ENCODE measurements at regions not wholly inside any gene's neighbourhood (a gene's known extent, or its start where the extent isn't known, plus 50 kb on each side); places are given as distances from the start of the nearest gene placed in this dataset.

GRCh38 chr2:18503376-18504228, 56.9 kb downstream of the RDH14 start:
- DNase-seq (ENCODE audit: low read depth in 2 of 2) = no peak

GRCh38 chr2:18502142-18502541, 58.3 kb downstream of the RDH14 start:
- no peak for DNase-seq (ENCODE audit: low read depth in 2 of 2)

- no peak for DNase-seq (ENCODE audit: low read depth in 2 of 2)
These were observed 58.7 kb downstream of the RDH14 start for GRCh38 chr2:18501729-18502128.

- no peak for DNase-seq (ENCODE audit: low read depth in 2 of 2)
These were observed 59.3 kb downstream of the RDH14 start for GRCh38 chr2:18501156-18501555.

- DNase-seq (ENCODE audit: low read depth in 2 of 2) = no peak
These were observed 60.1 kb downstream of the RDH14 start for GRCh38 chr2:18500333-18500732.

DNA sequence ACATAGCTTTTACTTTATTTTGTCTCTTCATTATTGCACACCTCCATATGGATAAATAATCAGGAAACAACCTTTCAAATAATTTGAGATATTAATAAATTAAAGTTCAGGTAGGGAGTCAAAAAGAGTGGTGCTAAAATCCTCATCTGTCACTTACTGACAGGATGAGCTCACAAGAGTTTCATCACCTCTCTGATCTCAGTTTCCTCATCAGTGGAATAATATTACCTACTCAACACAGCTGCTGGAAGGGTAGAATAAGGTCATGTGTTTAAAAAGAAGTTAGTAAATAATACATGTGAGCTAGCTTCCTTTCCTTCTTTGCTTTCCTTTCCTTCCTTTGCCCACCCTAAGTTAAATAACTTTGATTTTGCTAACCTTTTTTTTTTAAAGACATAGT, 61.9 kb downstream of the RDH14 start:
- no peak for DNase-seq (ENCODE audit: low read depth in 2 of 2)

DNA sequence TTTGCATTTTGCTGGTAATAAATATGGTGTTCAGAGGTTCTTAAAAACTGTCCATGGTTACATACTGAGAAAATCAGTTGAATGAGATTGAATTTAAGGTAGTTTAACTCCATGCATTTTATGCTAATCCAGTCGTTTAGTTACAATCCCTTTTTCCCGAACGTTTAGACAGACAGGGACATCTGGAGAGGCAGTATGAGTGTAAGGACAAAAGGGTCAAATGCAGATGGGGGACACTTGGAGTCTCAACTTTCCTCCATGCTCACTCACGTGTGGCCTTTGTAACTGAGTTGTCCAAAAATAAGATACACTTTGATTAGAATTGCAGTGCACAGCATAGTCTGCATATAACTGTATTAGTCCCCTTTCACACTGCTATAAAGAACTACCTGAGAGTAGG, 63.9 kb downstream of the RDH14 start:
- no peak for DNase-seq (ENCODE audit: low read depth in 2 of 2)

GRCh38 chr2:18495058-18495457, 65.4 kb downstream of the RDH14 start:
- DNase-seq (ENCODE audit: low read depth in 2 of 2) = no peak

- no peak for DNase-seq (ENCODE audit: low read depth in 2 of 2)
These were observed 67.7 kb downstream of the RDH14 start for GRCh38 chr2:18492721-18493120.

GRCh38 chr2:18491577-18491976, 68.9 kb downstream of the RDH14 start:
- DNase-seq (ENCODE audit: low read depth in 2 of 2) = no peak

DNA sequence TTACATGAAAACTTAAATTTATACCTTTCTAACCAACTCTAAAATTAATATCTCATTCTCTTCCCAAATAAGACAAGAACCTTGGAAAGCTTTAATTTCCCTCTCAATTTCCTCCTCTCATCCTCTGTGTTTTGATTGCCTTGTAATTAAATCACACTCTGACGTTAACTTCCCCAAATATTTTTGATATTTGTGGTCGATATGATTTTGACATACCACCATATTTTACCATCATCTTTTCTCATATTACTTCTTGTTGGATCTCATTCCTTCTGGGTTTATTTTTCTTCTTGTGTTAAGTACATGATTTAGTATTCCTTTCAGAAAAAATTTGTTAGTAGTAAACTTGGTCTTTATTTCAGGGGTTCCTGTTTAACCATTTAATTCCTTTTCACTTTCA, 69.6 kb downstream of the RDH14 start:
- no peak for DNase-seq (ENCODE audit: low read depth in 2 of 2)

GRCh38 chr2:18487106-18487913, 73.1 kb downstream of the RDH14 start:
- DNase-seq (ENCODE audit: low read depth in 2 of 2) = no peak

- no peak for DNase-seq (ENCODE audit: low read depth in 2 of 2)
These were observed 75.8 kb downstream of the RDH14 start for GRCh38 chr2:18484625-18485024.

DNA sequence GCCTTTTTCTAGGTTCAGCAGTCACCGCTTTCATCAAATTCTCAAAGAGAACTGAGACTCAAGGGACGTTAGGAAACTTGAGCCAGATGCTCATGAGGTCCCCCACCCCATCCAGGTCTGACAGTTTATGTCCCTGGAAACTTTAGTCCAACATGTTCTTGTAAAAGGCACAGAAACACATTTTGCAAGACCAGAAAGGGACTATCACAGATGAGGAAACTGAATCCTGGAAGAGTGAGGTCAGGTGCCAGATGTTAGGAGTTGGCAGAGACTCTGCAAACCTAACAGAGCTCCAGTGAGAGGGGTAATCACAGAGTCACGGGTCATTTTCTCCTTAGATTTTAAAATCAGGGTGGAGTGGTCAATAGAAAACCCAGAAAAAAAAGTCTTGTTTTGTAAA, 76.6 kb downstream of the RDH14 start:
- DNase-seq (ENCODE audit: low read depth in 2 of 2) = no peak

- no peak for DNase-seq (ENCODE audit: low read depth in 2 of 2)
These were observed 77.8 kb downstream of the RDH14 start for GRCh38 chr2:18482666-18483065.

- DNase-seq (ENCODE audit: low read depth in 2 of 2) = no peak
These were observed 80.5 kb downstream of the RDH14 start for GRCh38 chr2:18479947-18480369.

DNA sequence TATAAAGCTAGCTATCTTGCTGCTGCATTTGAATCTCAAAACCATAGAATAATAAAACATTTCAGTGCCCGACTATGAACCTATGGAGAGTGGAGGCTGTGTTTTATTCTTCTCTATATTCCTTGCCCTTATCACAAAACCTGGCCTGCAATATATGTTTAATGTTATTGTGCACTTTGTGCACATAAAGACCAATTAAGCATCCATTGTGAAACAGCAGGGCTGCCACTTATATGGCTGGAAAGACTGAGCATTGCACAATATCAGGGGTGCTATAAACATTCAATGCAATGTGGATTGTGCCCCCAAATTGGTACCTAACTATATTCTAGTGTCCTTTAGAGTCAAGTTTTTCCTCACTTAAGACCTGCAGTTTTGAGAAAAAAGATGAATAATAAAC, 83.2 kb downstream of the RDH14 start:
- no peak for DNase-seq (ENCODE audit: low read depth in 2 of 2)

- DNase-seq (ENCODE audit: low read depth in 2 of 2) = no peak
These were observed 84.0 kb downstream of the RDH14 start for GRCh38 chr2:18476484-18476883.

GRCh38 chr2:18475884-18476283, 84.6 kb downstream of the RDH14 start:
- no peak for DNase-seq (ENCODE audit: low read depth in 2 of 2)

- DNase-seq (ENCODE audit: low read depth in 2 of 2) = no peak
These were observed 85.8 kb downstream of the RDH14 start for GRCh38 chr2:18474700-18475099.

DNA sequence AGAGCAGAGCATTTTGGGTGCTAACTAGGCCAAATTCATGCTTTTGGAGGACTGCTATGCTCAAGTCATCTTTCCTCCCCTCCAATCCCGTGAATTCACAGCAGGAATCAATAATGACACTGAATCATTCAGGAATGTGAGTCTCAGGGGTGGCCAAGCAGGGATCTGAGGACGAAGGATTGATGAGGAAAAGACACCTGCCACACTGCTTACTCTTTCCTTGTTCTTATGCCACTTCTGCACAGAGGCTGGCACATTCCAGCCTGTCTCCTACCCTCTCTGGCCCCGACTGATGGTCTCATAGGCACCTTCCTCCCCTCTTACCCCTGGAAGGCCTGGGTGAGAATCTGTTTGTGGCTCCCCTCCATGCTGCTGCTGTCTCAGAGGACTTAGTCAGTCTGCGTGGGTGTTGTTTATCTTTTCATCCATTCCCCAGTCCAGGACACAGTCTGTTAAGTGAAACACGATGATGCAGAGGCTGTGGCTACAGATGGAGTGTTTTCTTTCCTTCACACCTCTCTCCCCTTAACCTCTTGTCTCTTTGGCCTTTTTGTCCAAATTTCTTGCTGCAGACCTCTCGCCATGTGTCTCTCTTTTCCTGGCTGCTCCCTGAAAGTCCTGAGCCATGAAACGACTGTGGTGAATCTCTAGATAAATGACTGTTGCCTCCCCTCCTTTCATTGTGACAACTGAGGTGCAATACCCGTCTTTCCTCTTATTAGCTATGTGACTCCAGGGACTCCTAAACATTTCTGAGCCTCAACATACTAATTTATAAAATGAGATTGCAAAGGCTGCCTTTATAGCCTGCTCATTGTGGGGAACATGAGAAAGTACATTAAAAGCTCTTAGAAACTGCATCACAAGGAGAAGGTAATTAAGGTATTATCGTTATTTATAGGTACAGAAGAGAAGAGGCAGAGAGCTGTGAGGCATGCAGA, 86.9 kb downstream of the RDH14 start:
- DNase-seq (ENCODE audit: low read depth in 2 of 2) = no peak

All from stimulated activated CD8-positive, alpha-beta memory T cell treated with anti-CD3 and anti-CD28 coated beads, Interleukin-2, amount 100 ng/mL, for 48 hours (primary cell).